Caki2 (cell line): ENCODE measurements at regions not wholly inside any gene's neighbourhood (a gene's known extent, or its start where the extent isn't known, plus 50 kb on each side); places are given as distances from the start of the nearest gene placed in this dataset.

ENCODE experiments used
- DNase-seq: peaks from one replicate; pipeline ENCODE4 v3.0.0-alpha.2; 2015; ENCODE audit warnings: low read depth
- in situ Hi-C: cut with HindIII; loops from 2 replicates; pipeline ENCODE4 v1.10.0; 2016; ENCODE audit warnings: low sequenced_read_pairs, low pct_unique_long_range_greater_than_20kb, mixed read lengths

GRCh38 chrX:69369999-69370398 is 134.1 kb upstream of the NALF2 start:
- no peak for DNase-seq
- in situ Hi-C loops = no loop called here

- in situ Hi-C loops = no loop called here
- DNase-seq = no peak
Observed at GRCh38 chrX:69366183-69366582, 137.9 kb upstream of the NALF2 start.

GRCh38 chrX:69365755-69366154 is 138.4 kb upstream of the NALF2 start:
- no peak for DNase-seq
- in situ Hi-C loops = no loop called here

GRCh38 chrX:69365349-69365748 is 138.8 kb upstream of the NALF2 start:
- in situ Hi-C loops = no loop called here
- DNase-seq = no peak

- in situ Hi-C loops = no loop called here
- DNase-seq = no peak
Observed at GRCh38 chrX:69362856-69363255, 141.3 kb upstream of the NALF2 start.

GRCh38 chrX:69362354-69362753 is 141.8 kb upstream of the NALF2 start:
- in situ Hi-C loops = no loop called here
- no peak for DNase-seq

- DNase-seq = no peak
- in situ Hi-C loops = no loop called here
Observed at GRCh38 chrX:69361311-69361845, 142.7 kb upstream of the NALF2 start.

GRCh38 chrX:69357317-69357716 is 146.8 kb upstream of the NALF2 start:
- in situ Hi-C loops = no loop called here
- no peak for DNase-seq

GRCh38 chrX:69324851-69325250 is 159.6 kb upstream of the PJA1 start:
- in situ Hi-C loops = no loop called here
- no peak for DNase-seq

GRCh38 chrX:69323786-69324720 is 158.8 kb upstream of the PJA1 start:
- in situ Hi-C loops = no loop called here
- DNase-seq = no peak

GRCh38 chrX:69321789-69322188 is 156.5 kb upstream of the PJA1 start:
- no peak for DNase-seq
- in situ Hi-C loops = no loop called here

GRCh38 chrX:69321006-69321655 is 155.9 kb upstream of the PJA1 start:
- no peak for DNase-seq
- in situ Hi-C loops = no loop called here

- in situ Hi-C loops = no loop called here
- no peak for DNase-seq
Observed at GRCh38 chrX:69320116-69320515, 154.9 kb upstream of the PJA1 start.

GRCh38 chrX:69319376-69319775 is 154.1 kb upstream of the PJA1 start:
- no peak for DNase-seq

GRCh38 chrX:69318651-69319340 is 153.5 kb upstream of the PJA1 start:
- in situ Hi-C loops = no loop called here
- DNase-seq = no peak

More at GRCh38 chrX:69319376-69319775, 154.1 kb upstream of the PJA1 start:
- in situ Hi-C loops = no loop called here

GRCh38 chrX:69317721-69318120 is 152.5 kb upstream of the PJA1 start:
- in situ Hi-C loops = no loop called here
- no peak for DNase-seq

GRCh38 chrX:69314436-69315348 is 149.4 kb upstream of the PJA1 start:
- in situ Hi-C loops = no loop called here
- no peak for DNase-seq
